GM21447 (cell line): ENCODE measurements at regions not wholly inside any gene's neighbourhood (a gene's known extent, or its start where the extent isn't known, plus 50 kb on each side); places are given as distances from the start of the nearest gene placed in this dataset.
"Not testable (repeated sequence)": the region's sequence is repeated elsewhere in the genome, so short reads cannot be mapped to it uniquely, and the experiment has no call there.

Source experiments
- ATAC-seq: cut with Tn5 transposase; IDR thresholded peaks from one replicate; pipeline ENCODE4 v1.9.1; 2021; ENCODE audit not compliant: unreplicated experiment

GRCh38 chr16:88263681-88264287, 119.0 kb upstream of the ZNF469 start:
- ATAC-seq, result not testable (repeated sequence)

- ATAC-seq, result peak; percentile 53
Measured at GRCh38 chr16:88264641-88265285, 118.0 kb upstream of the ZNF469 start.

DNA sequence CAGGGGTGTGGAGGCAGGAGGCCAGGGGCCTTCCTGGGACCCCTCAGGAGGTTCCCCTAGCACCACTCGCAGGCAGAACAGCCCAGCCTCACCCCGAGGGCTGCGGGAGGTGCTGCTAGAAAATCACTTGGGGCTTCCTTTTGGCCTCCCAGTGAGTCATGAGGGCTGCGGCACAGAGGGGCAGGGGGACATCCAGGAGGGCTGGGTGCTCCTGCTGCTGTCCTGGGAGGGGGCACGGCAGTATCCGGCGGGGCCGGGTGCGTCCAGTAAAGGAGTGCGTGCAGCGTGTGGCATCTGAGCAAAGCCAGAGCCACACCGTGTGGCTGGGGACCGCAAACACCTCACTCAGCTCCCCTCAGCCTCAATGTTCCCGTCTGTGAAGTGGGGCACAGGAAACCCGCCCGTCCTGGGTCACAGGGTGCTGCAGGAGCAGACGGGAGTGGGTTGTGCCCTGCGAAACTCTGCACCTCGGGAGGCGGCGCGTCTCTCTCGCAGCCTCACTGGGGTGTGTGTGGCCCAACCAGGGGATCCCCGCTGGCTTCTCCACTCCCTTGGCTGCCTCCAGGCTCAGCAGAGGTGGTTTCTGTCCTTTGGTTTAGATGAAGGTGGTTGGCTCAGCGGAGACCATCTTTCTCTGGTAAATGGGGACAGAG, 117.3 kb upstream of the ZNF469 start:
- peak; percentile 21 for ATAC-seq

DNA sequence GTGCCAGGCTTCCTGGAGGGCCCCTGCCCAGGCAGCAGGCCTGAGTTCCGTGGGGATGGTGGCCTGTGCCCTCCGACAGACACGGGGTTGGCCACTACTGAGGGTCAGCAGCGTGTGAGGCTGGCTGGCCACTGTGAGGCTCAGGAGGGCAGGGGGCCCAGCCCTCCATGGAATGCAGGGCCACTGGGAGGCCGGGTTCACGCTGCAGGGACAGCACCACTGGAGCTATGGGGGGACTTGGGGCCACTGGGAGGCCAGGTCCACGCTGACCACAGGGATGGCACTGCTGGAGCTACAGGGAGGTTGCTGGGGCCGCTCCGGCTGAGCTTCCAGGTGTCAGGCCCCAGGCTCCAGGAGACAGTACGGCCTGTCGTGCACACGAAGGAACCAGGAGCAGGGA, 116.7 kb upstream of the ZNF469 start:
- ATAC-seq, result not testable (repeated sequence)

DNA sequence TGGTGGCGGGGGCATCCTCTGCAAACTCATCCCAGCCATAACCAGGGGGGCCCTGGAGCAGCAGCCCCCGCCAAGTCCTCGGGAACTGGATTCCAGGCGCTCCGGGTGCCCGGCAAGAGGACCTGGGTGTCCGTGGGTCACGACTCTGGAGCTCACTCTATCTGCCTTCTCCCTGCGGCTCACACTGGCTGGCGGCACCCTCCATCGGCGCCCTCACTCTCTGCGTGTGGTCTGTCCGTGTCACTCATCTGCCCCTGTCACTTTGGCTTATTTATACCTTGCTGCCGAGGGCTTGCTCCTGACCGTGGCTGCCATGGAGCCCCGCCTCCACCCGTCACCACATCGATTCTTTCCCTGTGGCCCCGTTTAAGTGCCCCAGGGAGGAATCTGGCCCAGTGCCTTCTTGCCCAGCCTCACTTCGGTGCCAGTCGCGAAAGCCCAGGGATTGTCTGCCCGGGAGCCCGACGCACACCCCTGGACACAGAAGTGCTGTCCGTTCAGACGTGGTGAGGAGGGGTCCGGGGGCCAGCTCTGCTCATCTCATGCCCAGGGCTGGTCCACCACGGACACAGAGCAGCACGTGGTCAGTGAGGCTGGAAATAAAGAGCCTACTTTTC, 115.7 kb upstream of the ZNF469 start:
- ATAC-seq, result not testable (repeated sequence)

DNA sequence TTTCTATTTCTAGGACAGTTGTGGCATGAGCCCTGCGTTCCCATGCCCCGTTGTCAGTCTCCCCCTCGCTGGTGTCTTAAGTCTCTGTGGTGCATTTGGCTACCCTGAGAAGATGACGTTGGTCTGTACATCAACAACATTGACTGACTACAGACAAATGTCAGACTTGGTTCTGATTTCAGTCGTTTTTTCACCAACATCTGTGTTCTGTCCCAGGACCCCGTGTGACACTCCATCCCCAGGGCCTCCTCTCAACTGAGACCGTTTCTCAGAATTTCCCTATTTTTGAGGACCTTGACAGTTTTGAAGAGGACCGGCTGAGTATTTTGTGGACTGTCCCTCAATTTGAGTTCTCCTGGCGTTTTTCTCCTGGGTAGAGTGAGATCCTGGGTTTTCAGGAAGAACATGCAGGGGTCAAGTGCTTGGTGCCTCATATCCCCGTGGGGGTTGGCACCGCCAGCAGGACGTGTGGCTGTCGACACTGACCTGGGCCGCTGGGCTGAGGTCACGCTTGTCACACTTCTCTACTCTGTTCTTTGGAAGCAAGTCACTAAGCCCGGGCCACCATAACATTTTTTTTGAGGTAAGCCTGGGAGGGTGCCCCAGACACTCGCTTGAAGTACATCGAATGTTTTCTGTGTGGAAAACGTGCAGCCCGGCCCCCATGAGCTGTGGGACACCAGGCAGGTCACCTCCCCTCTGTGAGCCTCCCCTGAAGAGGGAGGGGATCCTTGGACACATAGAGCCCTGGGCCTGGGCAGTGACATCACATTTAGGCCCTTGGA, 114.4 kb upstream of the ZNF469 start:
- ATAC-seq, result not testable (repeated sequence)

DNA sequence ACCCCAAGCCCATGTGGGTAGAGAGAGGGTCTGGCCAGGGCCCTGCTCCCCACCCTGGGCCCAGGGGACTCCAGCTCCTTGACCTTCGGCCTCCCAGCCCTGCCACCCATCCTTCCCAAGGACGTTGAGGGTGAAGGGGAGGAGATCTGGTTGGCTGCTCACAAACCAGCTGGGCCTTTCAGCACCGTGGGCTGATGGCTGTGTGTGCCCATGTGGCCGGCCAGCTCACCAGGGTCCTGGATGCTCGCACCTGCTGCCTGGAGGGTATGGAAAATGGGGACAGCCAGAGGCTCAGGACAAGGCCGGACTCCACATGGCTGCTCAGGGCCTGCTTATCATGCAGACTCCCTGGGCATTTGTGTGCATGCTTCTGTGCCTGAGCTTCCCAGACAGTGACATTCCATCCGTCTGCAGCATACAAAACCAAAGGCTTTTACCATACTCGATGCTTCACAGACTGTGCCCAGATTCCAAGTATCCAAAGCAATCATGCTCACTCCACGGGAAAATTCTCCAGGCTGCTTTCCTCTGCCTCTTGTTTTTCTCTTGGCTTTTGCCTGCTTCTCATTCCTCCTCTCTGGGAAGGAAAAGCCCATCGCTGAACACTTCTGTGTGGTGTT, 112.5 kb upstream of the ZNF469 start:
- ATAC-seq, result not testable (repeated sequence)

GRCh38 chr16:88271296-88271695, 111.5 kb upstream of the ZNF469 start:
- not testable (repeated sequence) for ATAC-seq

DNA sequence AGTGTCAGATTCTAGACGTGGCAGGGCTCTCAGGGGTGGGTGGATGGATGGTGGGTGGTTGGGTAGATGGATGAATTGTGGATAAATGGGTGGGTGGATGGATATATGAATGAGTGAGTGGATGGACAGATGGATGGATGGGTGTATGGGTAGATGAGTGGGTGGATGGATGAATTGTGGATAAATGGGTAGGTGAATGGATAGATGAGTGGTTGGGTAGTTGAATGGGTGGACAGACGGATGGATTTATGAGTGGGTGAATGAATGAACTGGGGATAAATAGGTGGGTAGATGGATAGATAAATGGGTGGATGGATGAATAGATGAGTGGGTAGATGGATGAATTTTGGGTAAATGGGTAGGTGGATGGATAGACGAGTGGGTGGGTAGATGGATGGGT, 111.0 kb upstream of the ZNF469 start:
- not testable (repeated sequence) for ATAC-seq

GRCh38 chr16:88272437-88272836, 110.3 kb upstream of the ZNF469 start:
- ATAC-seq, result not testable (repeated sequence)

- ATAC-seq, result not testable (repeated sequence)
Measured at GRCh38 chr16:88274126-88274750, 108.5 kb upstream of the ZNF469 start.

DNA sequence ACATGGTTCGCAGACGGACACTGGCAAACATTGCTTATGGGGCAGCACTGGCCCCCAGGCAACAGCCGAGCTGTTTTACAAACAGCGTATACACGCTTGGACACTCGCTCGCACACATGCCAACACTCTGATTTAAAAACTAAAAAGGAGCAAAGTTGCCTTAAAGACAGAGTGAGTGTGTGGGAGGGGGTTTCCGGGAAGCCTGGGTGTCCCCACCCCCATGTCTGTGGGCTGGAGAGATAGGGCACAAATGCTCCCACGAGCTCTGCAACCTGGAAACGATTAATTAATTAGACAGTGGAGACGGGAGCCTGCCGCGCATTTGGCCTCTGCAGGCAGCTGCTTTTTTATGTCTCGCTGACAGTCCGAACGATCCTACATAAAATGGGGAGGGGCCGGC, 107.9 kb upstream of the ZNF469 start:
- ATAC-seq, result no peak

GRCh38 chr16:88275336-88276122, 107.2 kb upstream of the ZNF469 start:
- not testable (repeated sequence) for ATAC-seq

GRCh38 chr16:88276123-88276588, 106.6 kb upstream of the ZNF469 start:
- not testable (repeated sequence) for ATAC-seq

GRCh38 chr16:88276591-88276990, 106.2 kb upstream of the ZNF469 start:
- ATAC-seq, result no peak

GRCh38 chr16:88279998-88280397, 102.8 kb upstream of the ZNF469 start:
- ATAC-seq, result no peak

GRCh38 chr16:88281858-88282563, 100.7 kb upstream of the ZNF469 start:
- no peak for ATAC-seq

DNA sequence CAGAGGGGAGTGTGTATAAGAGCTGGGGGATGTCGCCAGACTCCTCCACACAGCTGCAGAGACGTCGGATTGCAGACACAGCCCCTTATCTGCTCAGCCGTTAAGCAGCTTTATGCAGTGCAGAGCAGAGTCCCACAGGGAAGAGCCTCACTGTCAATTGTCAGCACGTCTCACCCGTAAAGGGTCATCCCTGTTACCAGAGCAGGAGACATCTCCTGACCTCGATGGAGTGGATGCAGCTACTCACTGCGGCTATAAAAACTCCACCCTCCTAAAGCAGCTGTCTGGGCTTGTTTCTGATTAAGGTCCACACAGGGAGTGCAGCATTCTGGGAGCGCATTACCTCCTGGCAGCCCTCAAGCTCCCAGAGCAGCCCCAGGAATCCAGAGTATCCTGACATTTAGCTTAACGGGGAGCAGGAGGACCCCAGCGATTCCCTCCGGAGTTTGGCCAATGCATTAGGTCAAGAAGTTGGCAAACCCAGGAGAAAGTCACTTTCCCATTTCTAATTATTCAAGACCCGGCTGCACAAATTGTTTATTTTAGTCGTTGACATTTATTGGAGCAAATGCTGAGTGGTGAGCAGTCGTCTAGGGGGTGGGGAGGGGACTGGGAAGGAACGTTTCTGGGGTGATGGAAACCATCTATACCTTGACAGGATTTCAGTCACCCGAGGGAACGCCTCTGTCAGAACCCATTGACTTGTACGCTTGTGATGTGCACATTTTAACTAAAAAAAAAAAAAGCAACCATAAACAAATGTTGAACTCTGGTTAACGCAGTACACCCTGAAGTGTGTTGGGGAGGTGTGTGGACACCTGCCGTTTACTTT, 100.0 kb upstream of the ZNF469 start:
- no peak for ATAC-seq
